HG02973 (cell line): ENCODE measurements at regions not wholly inside any gene's neighbourhood (a gene's known extent, or its start where the extent isn't known, plus 50 kb on each side); places are given as distances from the start of the nearest gene placed in this dataset.
"Not testable (repeated sequence)": the region's sequence is repeated elsewhere in the genome, so short reads cannot be mapped to it uniquely, and the experiment has no call there.

Experiments used
- ATAC-seq: cut with Tn5 transposase; IDR thresholded peaks from one replicate; pipeline ENCODE4 v1.9.1; 2021; ENCODE audit warnings: moderate library complexity; ENCODE audit not compliant: unreplicated experiment

GRCh38 chrY:9619541-9619940 lies 91.9 kb downstream of the TSPY10 start:
- no peak for ATAC-seq

GRCh38 chrY:9623196-9623595 lies 95.5 kb downstream of the TSPY10 start:
- no peak for ATAC-seq

- ATAC-seq, result not testable (repeated sequence)
These were observed 113.0 kb downstream of the TSPY10 start for GRCh38 chrY:9640595-9641132.

GRCh38 chrY:9666204-9666603 lies 138.5 kb downstream of the TSPY10 start:
- ATAC-seq, result not testable (repeated sequence)

- not testable (repeated sequence) for ATAC-seq
These were observed 164.8 kb downstream of the TSPY10 start for GRCh38 chrY:9692481-9692880.

- ATAC-seq, result not testable (repeated sequence)
These were observed 189.3 kb downstream of the TSPY10 start for GRCh38 chrY:9716932-9717331.

GRCh38 chrY:9718803-9719202 lies 191.1 kb downstream of the TSPY10 start:
- ATAC-seq, result not testable (repeated sequence)

GRCh38 chrY:9719616-9720015 lies 191.9 kb downstream of the TSPY10 start:
- ATAC-seq, result not testable (repeated sequence)

- not testable (repeated sequence) for ATAC-seq
These were observed 209.9 kb downstream of the TSPY10 start for GRCh38 chrY:9737626-9738025.

GRCh38 chrY:9755975-9756374 lies 228.3 kb downstream of the TSPY10 start:
- not testable (repeated sequence) for ATAC-seq

- ATAC-seq, result not testable (repeated sequence)
These were observed 229.8 kb downstream of the TSPY10 start for GRCh38 chrY:9757488-9757887.

- ATAC-seq, result not testable (repeated sequence)
These were observed 234.8 kb downstream of the TSPY10 start for GRCh38 chrY:9762443-9762842.

- not testable (repeated sequence) for ATAC-seq
These were observed 241.6 kb downstream of the TSPY10 start for GRCh38 chrY:9769312-9769711.

GRCh38 chrY:9771086-9771485 lies 243.4 kb downstream of the TSPY10 start:
- ATAC-seq, result not testable (repeated sequence)

- ATAC-seq, result not testable (repeated sequence)
These were observed 244.4 kb downstream of the TSPY10 start for GRCh38 chrY:9772120-9772519.

- peak; percentile 42 for ATAC-seq
These were observed 247.1 kb downstream of the TSPY10 start for GRCh38 chrY:9774765-9775164.

- not testable (repeated sequence) for ATAC-seq
These were observed 248.0 kb downstream of the TSPY10 start for GRCh38 chrY:9775657-9776056.

- not testable (repeated sequence) for ATAC-seq
These were observed 253.9 kb downstream of the TSPY10 start for GRCh38 chrY:9781548-9781947.

GRCh38 chrY:9797881-9798280 lies 270.2 kb downstream of the TSPY10 start:
- not testable (repeated sequence) for ATAC-seq

GRCh38 chrY:9805235-9805634 lies 277.6 kb downstream of the TSPY10 start:
- ATAC-seq, result no peak
